ENCODE measurements at regions not wholly inside any gene's neighbourhood (a gene's known extent, or its start where the extent isn't known, plus 50 kb on each side); places are given as distances from the start of the nearest gene placed in this dataset.

- TF ChIP-seq CTCF (IDR thresholded peaks at IDR 0.05; ENCODE audit: insufficient read depth, low read length, poor library complexity, severe bottlenecking) (no peak), EZH2phosphoT487 (conservative IDR thresholded peaks at IDR 0.05; ENCODE audit: low read length) (no peak)
These were observed 92.7 kb downstream of the EDN3 start for GRCh38 chr20:59393142-59393541.

Data from SU-DHL-6 (cell line).